ENCODE measurements at regions not wholly inside any gene's neighbourhood (a gene's known extent, or its start where the extent isn't known, plus 50 kb on each side); places are given as distances from the start of the nearest gene placed in this dataset.

GRCh38 chr20:12597551-12597950 lies 411.2 kb upstream of the SPTLC3 start:
- no peak for TF ChIP-seq CTCF (IDR thresholded peaks at IDR 0.05; ENCODE audit: insufficient read depth, low read length, poor library complexity, severe bottlenecking)
- no peak overlapping the region for H3K4me3 ChIP-seq (ENCODE audit: low read depth, low read length)
- no peaks in the 10 kb centered on the region for H3K36me3 ChIP-seq (ENCODE audit: control insufficient read depth, insufficient read depth, low read length)
- H3K27me3 ChIP-seq (ENCODE audit: control insufficient read depth, insufficient read depth, low read length) = no peaks in the 10 kb centered on the region
- no peak for DNase-seq (ENCODE audit: low read depth)

DNA sequence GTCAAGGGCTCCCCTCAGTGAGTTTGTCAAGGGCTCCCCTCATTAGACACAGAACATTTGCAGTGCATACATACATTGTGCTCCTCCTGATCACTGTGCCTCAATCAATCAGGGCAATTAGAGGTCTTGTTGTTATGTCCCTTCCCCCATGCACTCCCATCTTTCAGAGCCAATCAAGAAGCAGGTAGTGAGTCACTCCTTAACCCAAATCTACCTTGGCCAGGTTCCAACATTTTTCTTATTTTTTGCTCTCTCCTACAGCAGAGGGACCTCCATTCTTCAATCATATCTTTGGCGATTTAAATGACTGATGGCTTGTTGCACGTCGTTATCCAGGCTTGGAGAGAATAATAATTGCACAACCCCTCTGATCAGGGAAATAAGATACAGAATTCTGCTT lies 409.9 kb upstream of the SPTLC3 start:
- no peak for DNase-seq (ENCODE audit: low read depth)
- Histone ChIP-seq H3K36me3 (ENCODE audit: control insufficient read depth, insufficient read depth, low read length) (no peaks in the 10 kb centered on the region), H3K27me3 (ENCODE audit: control insufficient read depth, insufficient read depth, low read length) (no peaks in the 10 kb centered on the region), H3K4me3 (ENCODE audit: low read depth, low read length) (no peak overlapping the region)
- no peak for TF ChIP-seq CTCF (IDR thresholded peaks at IDR 0.05; ENCODE audit: insufficient read depth, low read length, poor library complexity, severe bottlenecking)

DNA sequence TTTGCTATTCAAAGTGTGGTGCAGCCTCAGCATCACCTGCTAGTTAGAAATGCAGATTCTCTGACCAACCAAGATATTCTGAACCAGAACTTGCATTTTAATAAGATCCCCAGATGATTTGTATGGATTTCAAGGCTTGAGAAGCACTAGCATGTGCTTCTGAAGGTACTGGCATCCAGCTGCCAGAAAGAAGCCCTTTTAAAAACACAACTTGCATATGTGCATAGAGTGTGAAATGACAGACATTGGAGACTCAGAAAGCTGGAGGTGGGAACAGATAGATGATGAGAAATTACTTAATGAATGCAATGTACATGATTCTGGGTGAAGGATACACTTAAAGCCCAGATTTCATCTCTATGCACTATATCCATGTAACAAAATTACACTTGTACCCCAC lies 409.3 kb upstream of the SPTLC3 start:
- DNase-seq (ENCODE audit: low read depth) = no peak
- Histone ChIP-seq H3K4me3 (ENCODE audit: low read depth, low read length) (no peak overlapping the region), H3K27me3 (ENCODE audit: control insufficient read depth, insufficient read depth, low read length) (no peaks in the 10 kb centered on the region), H3K36me3 (ENCODE audit: control insufficient read depth, insufficient read depth, low read length) (no peaks in the 10 kb centered on the region)
- TF ChIP-seq CTCF (IDR thresholded peaks at IDR 0.05; ENCODE audit: insufficient read depth, low read length, poor library complexity, severe bottlenecking) = no peak

DNA sequence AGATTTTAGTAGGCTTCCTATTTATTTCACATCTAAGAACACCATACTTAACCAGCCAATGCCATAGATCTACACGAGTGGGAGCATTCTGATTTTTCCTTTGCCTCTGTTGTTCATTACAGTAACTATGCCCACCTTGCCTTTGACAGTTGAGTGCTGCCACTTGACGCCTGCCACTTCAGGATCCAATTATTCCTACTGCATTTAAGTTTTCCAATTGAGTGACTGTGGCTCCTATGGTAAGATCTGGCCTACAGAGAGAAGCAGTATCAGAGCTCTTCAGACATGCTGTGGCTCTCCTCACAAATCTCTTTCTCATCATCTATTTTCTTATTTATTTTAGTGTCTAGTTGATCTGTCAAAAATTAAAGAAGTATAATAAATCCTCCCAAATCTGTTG lies 403.0 kb upstream of the SPTLC3 start:
- TF ChIP-seq CTCF (IDR thresholded peaks at IDR 0.05; ENCODE audit: insufficient read depth, low read length, poor library complexity, severe bottlenecking) = no peak
- H3K27me3 ChIP-seq (ENCODE audit: control insufficient read depth, insufficient read depth, low read length) = no peaks in the 10 kb centered on the region
- no peaks in the 10 kb centered on the region for H3K36me3 ChIP-seq (ENCODE audit: control insufficient read depth, insufficient read depth, low read length)
- H3K4me3 ChIP-seq (ENCODE audit: low read depth, low read length) = no peak overlapping the region
- no peak for DNase-seq (ENCODE audit: low read depth)

- H3K4me3 ChIP-seq (ENCODE audit: low read depth, low read length) = no peak overlapping the region
- TF ChIP-seq CTCF (IDR thresholded peaks at IDR 0.05; ENCODE audit: insufficient read depth, low read length, poor library complexity, severe bottlenecking) = no peak
- H3K36me3 ChIP-seq (ENCODE audit: control insufficient read depth, insufficient read depth, low read length) = no peaks in the 10 kb centered on the region
- no peak for DNase-seq (ENCODE audit: low read depth)
- no peaks in the 10 kb centered on the region for H3K27me3 ChIP-seq (ENCODE audit: control insufficient read depth, insufficient read depth, low read length)
Observed at GRCh38 chr20:12610871-12611270, 397.9 kb upstream of the SPTLC3 start.

DNA sequence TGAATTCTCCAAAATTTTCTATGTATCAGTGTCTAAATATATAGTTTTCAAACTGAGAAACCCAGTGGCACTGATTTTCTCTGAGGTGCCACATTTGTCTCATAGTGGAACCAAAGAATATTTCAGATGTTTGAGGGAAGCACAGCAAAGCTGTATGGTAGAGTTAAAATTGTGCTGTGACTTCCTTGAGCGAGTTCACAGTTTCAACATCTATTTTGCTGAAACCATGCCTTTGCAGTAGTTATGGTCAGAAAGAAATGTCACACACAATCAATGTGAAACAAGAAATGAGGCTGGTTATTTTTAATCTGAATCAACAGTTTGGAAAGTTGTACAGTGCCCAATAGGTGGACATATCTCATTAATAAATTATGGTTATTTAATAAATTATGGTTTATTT lies 394.0 kb upstream of the SPTLC3 start:
- no peaks in the 10 kb centered on the region for H3K36me3 ChIP-seq (ENCODE audit: control insufficient read depth, insufficient read depth, low read length)
- H3K4me3 ChIP-seq (ENCODE audit: low read depth, low read length) = no peak overlapping the region
- H3K27me3 ChIP-seq (ENCODE audit: control insufficient read depth, insufficient read depth, low read length) = no peaks in the 10 kb centered on the region
- no peak for DNase-seq (ENCODE audit: low read depth)
- TF ChIP-seq CTCF (IDR thresholded peaks at IDR 0.05; ENCODE audit: insufficient read depth, low read length, poor library complexity, severe bottlenecking) = no peak
